ENCODE measurements at regions not wholly inside any gene's neighbourhood (a gene's known extent, or its start where the extent isn't known, plus 50 kb on each side); places are given as distances from the start of the nearest gene placed in this dataset.

GRCh38 chr21:28154121-28154520 lies 838.6 kb downstream of the LTN1 start:
- no peaks in the 10 kb centered on the region for H3K36me3 ChIP-seq (ENCODE audit: control insufficient read depth, insufficient read depth, low read length)
- ATAC-seq, result no peak
- H3K27ac ChIP-seq (ENCODE audit: extremely low read depth, low read depth, low read length), result no peak overlapping the region
- no peaks in the 10 kb centered on the region for H3K79me2 ChIP-seq (ENCODE audit: control insufficient read depth, insufficient read depth, low read length)
- CTCF ChIA-PET (ENCODE audit: low intra/inter-chr PET ratio), result no interaction called here
- intact Hi-C loops (cut with micrococcal nuclease), result no loop called here
- H3K9me3 ChIP-seq (replicated peaks; ENCODE audit: control insufficient read depth, insufficient read depth, low read depth, low read length), result no peaks in the 10 kb centered on the region; the same call in none of the 2 replicates
- no peak for FAIRE-seq
- no peak overlapping the region for H3K4me2 ChIP-seq (ENCODE audit: insufficient read depth, low read length)
- whole genome bisulfite sequencing (ENCODE audit: insufficient coverage, low coverage, missing lambda C conversion rate), result 0% methylated on average over 4 of the region's 4 CpGs
- H3K4me3 ChIP-seq, result no peak overlapping the region
- POLR2A ChIA-PET, result no interaction called here
- H3K9ac ChIP-seq (ENCODE audit: insufficient read depth in 1 of 2, low read depth in 2 of 2, low read length in 2 of 2), result no peak overlapping the region
- in situ Hi-C loops (cut with MboI), result no loop called here
- no TSS peak for BruUV-seq (replicated peaks)
- no peaks in the 10 kb centered on the region for H3K9me1 ChIP-seq (ENCODE audit: control insufficient read depth, insufficient read depth, low read length)
- no peaks in the 10 kb centered on the region for H4K20me1 ChIP-seq (replicated peaks; ENCODE audit: control insufficient read depth, insufficient read depth, low read length)
- no peaks in the 10 kb centered on the region for H3K4me1 ChIP-seq (replicated peaks in 1 of 2; ENCODE audit: control insufficient read depth in 2 of 2, insufficient read depth in 2 of 2, low read length in 2 of 2)
- H3K27me3 ChIP-seq (ENCODE audit: control insufficient read depth in 2 of 2, insufficient read depth in 2 of 2, low read length in 2 of 2), result no peaks in the 10 kb centered on the region
- DNase-seq (ENCODE audit: extremely low read depth in 1 of 4, low spot score in 3 of 4), result no peak
- H2AFZ ChIP-seq (ENCODE audit: low read depth, low read length), result no peak overlapping the region
- TF ChIP-seq ZNF408 (CRISPR knock-in tag; IDR thresholded peaks at IDR 0.05; ENCODE audit: low read depth), result no peak
- no peak for TF ChIP-seq POLR2A (conservative IDR thresholded peaks at IDR 0.05)
- no peak for TF ChIP-seq ZNF639 (CRISPR knock-in tag; conservative IDR thresholded peaks at IDR 0.05 in 1 of 2, IDR thresholded peaks at IDR 0.05 in 1 of 2)
- TF ChIP-seq ZBTB49 (CRISPR knock-in tag; IDR thresholded peaks at IDR 0.05; ENCODE audit: borderline replicate concordance), result no peak
- TF ChIP-seq ZFX (CRISPR knock-in tag; IDR thresholded peaks at IDR 0.05), result no peak
- TF ChIP-seq ZBTB11 (CRISPR knock-in tag; IDR thresholded peaks at IDR 0.05), result no peak
- TF ChIP-seq, protein P1, sequence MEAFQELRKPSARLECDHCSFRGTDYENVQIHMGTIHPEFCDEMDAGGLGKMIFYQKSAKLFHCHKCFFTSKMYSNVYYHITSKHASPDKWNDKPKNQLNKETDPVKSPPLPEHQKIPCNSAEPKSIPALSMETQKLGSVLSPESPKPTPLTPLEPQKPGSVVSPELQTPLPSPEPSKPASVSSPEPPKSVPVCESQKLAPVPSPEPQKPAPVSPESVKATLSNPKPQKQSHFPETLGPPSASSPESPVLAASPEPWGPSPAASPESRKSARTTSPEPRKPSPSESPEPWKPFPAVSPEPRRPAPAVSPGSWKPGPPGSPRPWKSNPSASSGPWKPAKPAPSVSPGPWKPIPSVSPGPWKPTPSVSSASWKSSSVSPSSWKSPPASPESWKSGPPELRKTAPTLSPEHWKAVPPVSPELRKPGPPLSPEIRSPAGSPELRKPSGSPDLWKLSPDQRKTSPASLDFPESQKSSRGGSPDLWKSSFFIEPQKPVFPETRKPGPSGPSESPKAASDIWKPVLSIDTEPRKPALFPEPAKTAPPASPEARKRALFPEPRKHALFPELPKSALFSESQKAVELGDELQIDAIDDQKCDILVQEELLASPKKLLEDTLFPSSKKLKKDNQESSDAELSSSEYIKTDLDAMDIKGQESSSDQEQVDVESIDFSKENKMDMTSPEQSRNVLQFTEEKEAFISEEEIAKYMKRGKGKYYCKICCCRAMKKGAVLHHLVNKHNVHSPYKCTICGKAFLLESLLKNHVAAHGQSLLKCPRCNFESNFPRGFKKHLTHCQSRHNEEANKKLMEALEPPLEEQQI (IDR thresholded peaks at IDR 0.05), result no peak
- no peak for TF ChIP-seq NFYB (IDR thresholded peaks at IDR 0.05; ENCODE audit: extremely low read depth, insufficient read length)
- no peak for TF ChIP-seq OTX1 (CRISPR knock-in tag; IDR thresholded peaks at IDR 0.05)
- no peak for TF ChIP-seq WHSC1 (IDR thresholded peaks at IDR 0.05; ENCODE audit: low read length)
- TF ChIP-seq TAL1 (IDR thresholded peaks at IDR 0.05), result no peak
